Right atrium auricular region (tissue), 2 donors: ENCODE measurements at regions not wholly inside any gene's neighbourhood (a gene's known extent, or its start where the extent isn't known, plus 50 kb on each side); places are given as distances from the start of the nearest gene placed in this dataset.

ENCODE experiments used
- DNase-seq: peaks from one replicate; pipeline ENCODE4 v3.0.0-alpha.2; 2019; ENCODE audit warnings: low spot score
- H3K27ac ChIP-seq, 2 donors: fragments of 200-600 bp; sonication (generic); 1 replicate in 1 of 2; 2 replicates in 1 of 2; pipeline ENCODE4 v1.5.1; 2016 to 2019
- H3K27me3 ChIP-seq, 2 donors: fragments of 200-600 bp; sonication (generic); one replicate each; pipeline versions ENCODE4 v1.5.1 to v1.6.0; 2017 to 2019
- H3K36me3 ChIP-seq: fragments of 200-600 bp; sonication (generic); one replicate; pipeline ENCODE4 v1.5.1; 2016
- H3K4me1 ChIP-seq, 2 donors: fragments of 200-600 bp; sonication (generic); one replicate each; pipeline versions ENCODE4 v1.5.1 to v1.6.0; 2017 to 2019
- H3K4me3 ChIP-seq, 2 donors: fragments of 200-600 bp; sonication (generic); 1 replicate in 1 of 2; 2 replicates in 1 of 2; pipeline ENCODE4 v1.5.1; 2017 to 2019; ENCODE audit warnings: mild to moderate bottlenecking in 1 of 2, moderate library complexity in 1 of 2
- H3K9me3 ChIP-seq, 2 donors: fragments of 200-600 bp; sonication (generic); one replicate each; pipeline ENCODE4 v1.5.1; 2019
- CTCF ChIP-seq, 2 donors: fragments of 200-600 bp; sonication (generic); IDR thresholded peaks; one replicate each; pipeline ENCODE4 v1.5.1; 2019; ENCODE audit warnings: antibody characterized with exemption in 2 of 2

- Histone ChIP-seq H3K27me3 (no peaks in the 10 kb centered on the region), H3K36me3 (no peaks in the 10 kb centered on the region), H3K9me3 (no peaks in the 10 kb centered on the region), H3K4me3 (no peak overlapping the region), H3K27ac (no peak overlapping the region), H3K4me1 (no peaks in the 10 kb centered on the region)
- TF ChIP-seq CTCF (IDR thresholded peaks at IDR 0.05): no peak
- no peak for DNase-seq
Measured at GRCh38 chr2:120428748-120429147, 82.8 kb downstream of the INHBB start.

- no peaks in the 10 kb centered on the region for H3K27me3 ChIP-seq
Measured at GRCh38 chr2:120429586-120430500, 83.9 kb downstream of the INHBB start.

GRCh38 chr2:120430501-120430830, 84.5 kb downstream of the INHBB start:
- no peak for TF ChIP-seq CTCF (IDR thresholded peaks at IDR 0.05)
- Histone ChIP-seq H3K27me3 (no peaks in the 10 kb centered on the region), H3K4me3 (no peak overlapping the region), H3K27ac (no peak overlapping the region), H3K9me3 (no peaks in the 10 kb centered on the region), H3K4me1 (no peaks in the 10 kb centered on the region), H3K36me3 (no peaks in the 10 kb centered on the region)
- DNase-seq: no peak

More at GRCh38 chr2:120429586-120430500, 83.9 kb downstream of the INHBB start:
- DNase-seq: no peak
- no peaks in the 10 kb centered on the region for H3K4me1 ChIP-seq
- no peak for TF ChIP-seq CTCF (IDR thresholded peaks at IDR 0.05)
- H3K36me3 ChIP-seq: no peaks in the 10 kb centered on the region
- no peak overlapping the region for H3K4me3 ChIP-seq
- H3K9me3 ChIP-seq: no peaks in the 10 kb centered on the region
- no peak overlapping the region for H3K27ac ChIP-seq

- TF ChIP-seq CTCF (IDR thresholded peaks at IDR 0.05): no peak
- no peaks in the 10 kb centered on the region for H3K27me3 ChIP-seq
- no peak for DNase-seq
- no peak overlapping the region for H3K4me3 ChIP-seq
- no peaks in the 10 kb centered on the region for H3K4me1 ChIP-seq
- no peaks in the 10 kb centered on the region for H3K9me3 ChIP-seq
- no peaks in the 10 kb centered on the region for H3K36me3 ChIP-seq
- no peak overlapping the region for H3K27ac ChIP-seq
Measured at GRCh38 chr2:120430957-120431356, 85.0 kb downstream of the INHBB start.

GRCh38 chr2:120431386-120432292, 85.7 kb downstream of the INHBB start:
- Histone ChIP-seq H3K27ac (no peak overlapping the region), H3K27me3 (no peaks in the 10 kb centered on the region), H3K4me1 (no peaks in the 10 kb centered on the region), H3K9me3 (no peaks in the 10 kb centered on the region), H3K4me3 (no peak overlapping the region), H3K36me3 (no peaks in the 10 kb centered on the region)
- TF ChIP-seq CTCF (IDR thresholded peaks at IDR 0.05): no peak
- no peak for DNase-seq
